OCI-LY3 (cell line): ENCODE measurements at regions not wholly inside any gene's neighbourhood (a gene's known extent, or its start where the extent isn't known, plus 50 kb on each side); places are given as distances from the start of the nearest gene placed in this dataset.

Experiments used
- H2AFZ ChIP-seq: fragments of 200-600, 300-600 bp; shearing (Covaris generic); 2 replicates; pipeline ENCODE4 v1.6.0; 2014; ENCODE audit warnings: antibody characterized with exemption, low read depth, low read length
- H3K27ac ChIP-seq: fragments of 200-600, 300-600 bp; sonication (generic); 2 replicates; pipeline ENCODE4 v1.5.1; 2014; ENCODE audit warnings: mild to moderate bottlenecking, low read length, moderate library complexity, mixed read lengths
- H3K27me3 ChIP-seq: fragments of 200-600, 300-600 bp; sonication (generic); 2 replicates; pipeline ENCODE4 v1.6.1; 2014; ENCODE audit warnings: low read depth, low read length, mixed read lengths
- H3K36me3 ChIP-seq: fragments of 200-600, 300-600 bp; sonication (generic); replicated peaks from 2 replicates; pipeline ENCODE3; 2014; ENCODE audit warnings: low read depth, low read length, mixed read lengths
- H3K4me1 ChIP-seq: fragments of 300-600, 200-600 bp; sonication (generic); 2 replicates; pipeline ENCODE4 v1.6.1; 2014; ENCODE audit warnings: low read length, mixed read lengths
- H3K4me2 ChIP-seq: fragments of 200-600, 300-600 bp; sonication (generic); 2 replicates; pipeline ENCODE4 v1.6.1; 2014; ENCODE audit warnings: low read length, mixed read lengths
- H3K4me3 ChIP-seq: fragments of 300-600, 200-600 bp; sonication (generic); 2 replicates; pipeline ENCODE4 v1.5.1; 2014; ENCODE audit warnings: antibody characterized with exemption, mild to moderate bottlenecking, low read length, moderate library complexity
- H3K79me2 ChIP-seq: fragments of 300-600, 200-600 bp; shearing (Covaris generic); 2 replicates; pipeline ENCODE4 v1.6.1; 2014; ENCODE audit warnings: mild to moderate bottlenecking, low read length, mixed read lengths
- H3K9ac ChIP-seq: fragments of 300-600, 200-600 bp; shearing (Covaris generic); 2 replicates; pipeline ENCODE4 v1.6.0; 2014; ENCODE audit warnings: mild to moderate bottlenecking, low read length, moderate library complexity
- H3K9me3 ChIP-seq: fragments of 200-600, 300-600 bp; shearing (Covaris generic); 2 replicates; pipeline ENCODE4 v1.6.1; 2014; ENCODE audit warnings: low read length, mixed read lengths; ENCODE audit not compliant: insufficient read depth
- H4K20me1 ChIP-seq: fragments of 200-600, 300-600 bp; sonication (generic); 2 replicates; pipeline ENCODE4 v1.6.1; 2016; ENCODE audit warnings: low read length, mixed read lengths; ENCODE audit not compliant: insufficient read depth
- CTCF ChIP-seq: fragments of 200-600, 300-600 bp; sonication (generic); IDR thresholded peaks from 2 replicates; pipeline ENCODE4 v1.5.1; 2014; ENCODE audit warnings: antibody characterized with exemption, low read length, low read depth
- EZH2phosphoT487 ChIP-seq: fragments of 200-600 bp; shearing (Covaris generic); IDR thresholded peaks from 2 replicates; pipeline ENCODE4 v1.6.1; 2018; ENCODE audit warnings: antibody characterized with exemption, mixed run types, low read depth

GRCh38 chr11:106263527-106263926, 186.1 kb downstream of the AASDHPPT start:
- Histone ChIP-seq H3K9ac (no peak overlapping the region), H3K36me3 (no peaks in the 10 kb centered on the region), H3K4me2 (no peak overlapping the region), H3K9me3 (no peaks in the 10 kb centered on the region), H2AFZ (no peak overlapping the region), H3K27me3 (no peaks in the 10 kb centered on the region), H3K4me1 (no peaks in the 10 kb centered on the region), H3K79me2 (no peaks in the 10 kb centered on the region), H4K20me1 (no peaks in the 10 kb centered on the region), H3K4me3 (no peak overlapping the region), H3K27ac (no peak overlapping the region)
- TF ChIP-seq EZH2phosphoT487, result no peak
- no peak for TF ChIP-seq CTCF

GRCh38 chr11:106271086-106271485, 193.6 kb downstream of the AASDHPPT start:
- H3K4me2 ChIP-seq, result no peak overlapping the region
- H3K9ac ChIP-seq, result no peak overlapping the region
- no peaks in the 10 kb centered on the region for H3K36me3 ChIP-seq
- H3K79me2 ChIP-seq, result no peaks in the 10 kb centered on the region
- H3K9me3 ChIP-seq, result no peaks in the 10 kb centered on the region
- H3K4me3 ChIP-seq, result no peak overlapping the region
- no peak overlapping the region for H2AFZ ChIP-seq
- no peak overlapping the region for H3K27ac ChIP-seq
- no peaks in the 10 kb centered on the region for H3K4me1 ChIP-seq
- no peaks in the 10 kb centered on the region for H3K27me3 ChIP-seq
- no peaks in the 10 kb centered on the region for H4K20me1 ChIP-seq
- TF ChIP-seq CTCF, result no peak
- no peak for TF ChIP-seq EZH2phosphoT487

GRCh38 chr11:106271686-106272085, 194.2 kb downstream of the AASDHPPT start:
- Histone ChIP-seq H4K20me1 (no peaks in the 10 kb centered on the region), H2AFZ (no peak overlapping the region), H3K4me3 (no peak overlapping the region), H3K9ac (no peak overlapping the region), H3K36me3 (no peaks in the 10 kb centered on the region), H3K27me3 (no peaks in the 10 kb centered on the region), H3K79me2 (no peaks in the 10 kb centered on the region), H3K4me1 (no peaks in the 10 kb centered on the region), H3K27ac (no peak overlapping the region), H3K9me3 (no peaks in the 10 kb centered on the region), H3K4me2 (no peak overlapping the region)
- TF ChIP-seq EZH2phosphoT487 (no peak), CTCF (no peak)

GRCh38 chr11:106275151-106275550, 197.7 kb downstream of the AASDHPPT start:
- no peak for TF ChIP-seq EZH2phosphoT487
- H2AFZ ChIP-seq, result no peak overlapping the region
- H3K79me2 ChIP-seq, result no peaks in the 10 kb centered on the region
- no peaks in the 10 kb centered on the region for H3K4me1 ChIP-seq
- H3K9me3 ChIP-seq, result no peaks in the 10 kb centered on the region
- H3K4me2 ChIP-seq, result no peak overlapping the region
- H3K36me3 ChIP-seq, result no peaks in the 10 kb centered on the region
- no peak overlapping the region for H3K9ac ChIP-seq
- no peak overlapping the region for H3K27ac ChIP-seq
- no peaks in the 10 kb centered on the region for H3K27me3 ChIP-seq
- H3K4me3 ChIP-seq, result no peak overlapping the region
- no peaks in the 10 kb centered on the region for H4K20me1 ChIP-seq

GRCh38 chr11:106276126-106276525, 198.7 kb downstream of the AASDHPPT start:
- Histone ChIP-seq H3K4me2 (no peak overlapping the region), H3K79me2 (no peaks in the 10 kb centered on the region), H2AFZ (no peak overlapping the region), H3K4me3 (no peak overlapping the region), H3K27me3 (no peaks in the 10 kb centered on the region), H4K20me1 (no peaks in the 10 kb centered on the region), H3K9ac (no peak overlapping the region), H3K27ac (no peak overlapping the region), H3K4me1 (no peaks in the 10 kb centered on the region), H3K36me3 (no peaks in the 10 kb centered on the region), H3K9me3 (no peaks in the 10 kb centered on the region)
- TF ChIP-seq EZH2phosphoT487 (no peak), CTCF (no peak)
